DND-41 (cell line): ENCODE measurements at regions not wholly inside any gene's neighbourhood (a gene's known extent, or its start where the extent isn't known, plus 50 kb on each side); places are given as distances from the start of the nearest gene placed in this dataset.

Experiments used
- ATAC-seq: fragments of 200-7000 bp; cut with Tn5 transposase; 3 replicates; pipeline ENCODE4 v1.9.1; 2021; ENCODE audit warnings: low read depth; ENCODE audit not compliant: insufficient read depth
- DNase-seq: peaks from one replicate; pipeline ENCODE4 v3.0.0-alpha.2; 2020
- H2AFZ ChIP-seq: 2 replicates; pipeline ENCODE4 v1.6.0; 2012; ENCODE audit warnings: low read depth, low read length
- H3K27ac ChIP-seq: 2 replicates; pipeline ENCODE4 v1.5.1; 2012; ENCODE audit warnings: low read length, inconsistent platforms
- H3K27me3 ChIP-seq: fragments of 200-600 bp; sonication (generic); 2 replicates; pipeline ENCODE4 v1.6.0; 2012; ENCODE audit warnings: low read length, mild to moderate bottlenecking, inconsistent platforms; ENCODE audit not compliant: insufficient read depth, poor library complexity
- H3K36me3 ChIP-seq: 2 replicates; pipeline ENCODE4 v1.5.1; 2012; ENCODE audit warnings: low read length, inconsistent platforms; ENCODE audit not compliant: insufficient read depth
- H3K4me1 ChIP-seq: 2 replicates; pipeline ENCODE4 v1.5.1; 2012; ENCODE audit warnings: mild to moderate bottlenecking, low read length; ENCODE audit not compliant: insufficient read depth
- H3K4me2 ChIP-seq: 2 replicates; pipeline ENCODE4 v1.6.0; 2012; ENCODE audit warnings: mild to moderate bottlenecking, moderate library complexity, low read length, inconsistent platforms; ENCODE audit not compliant: insufficient read depth
- H3K4me3 ChIP-seq, 2 experiments: fragments of 200-600 bp in 1 of 2; shearing (Covaris generic) in 1 of 2; 2 replicates each; pipeline ENCODE4 v1.5.1; 2012 to 2016; ENCODE audit warnings: inconsistent platforms in 2 of 2, low read length in 2 of 2, mild to moderate bottlenecking in 2 of 2, low read depth in 1 of 2, moderate library complexity in 1 of 2
- H3K79me2 ChIP-seq: 2 replicates; pipeline ENCODE4 v1.6.0; 2012; ENCODE audit warnings: low read length, inconsistent platforms; ENCODE audit not compliant: insufficient read depth
- H3K9ac ChIP-seq: 2 replicates; pipeline ENCODE4 v1.6.0; 2012; ENCODE audit warnings: low read depth, mild to moderate bottlenecking, inconsistent platforms, low read length, moderate library complexity
- H3K9me3 ChIP-seq: 2 replicates; pipeline ENCODE4 v1.5.1; 2012; ENCODE audit warnings: low read length, moderate library complexity, mild to moderate bottlenecking, inconsistent platforms; ENCODE audit not compliant: insufficient read depth, severe bottlenecking
- H4K20me1 ChIP-seq: 2 replicates; pipeline ENCODE4 v1.6.0; 2012; ENCODE audit warnings: low read length; ENCODE audit not compliant: insufficient read depth
- EZH2 ChIP-seq: IDR thresholded peaks from 3 replicates; pipeline ENCODE4 v1.6.1; 2012; ENCODE audit warnings: borderline replicate concordance, low read depth, mild to moderate bottlenecking, moderate library complexity, low read length, inconsistent platforms; ENCODE audit not compliant: severe bottlenecking
- TF ChIP-seq, protein P1 (sequence below): IDR thresholded peaks from 2 replicates; pipeline ENCODE4 v1.5.1; 2012; ENCODE audit warnings: borderline replicate concordance, low read length, moderate library complexity, mild to moderate bottlenecking; ENCODE audit not compliant: poor library complexity, severe bottlenecking; ENCODE audit errors: extremely low read depth

DNA sequence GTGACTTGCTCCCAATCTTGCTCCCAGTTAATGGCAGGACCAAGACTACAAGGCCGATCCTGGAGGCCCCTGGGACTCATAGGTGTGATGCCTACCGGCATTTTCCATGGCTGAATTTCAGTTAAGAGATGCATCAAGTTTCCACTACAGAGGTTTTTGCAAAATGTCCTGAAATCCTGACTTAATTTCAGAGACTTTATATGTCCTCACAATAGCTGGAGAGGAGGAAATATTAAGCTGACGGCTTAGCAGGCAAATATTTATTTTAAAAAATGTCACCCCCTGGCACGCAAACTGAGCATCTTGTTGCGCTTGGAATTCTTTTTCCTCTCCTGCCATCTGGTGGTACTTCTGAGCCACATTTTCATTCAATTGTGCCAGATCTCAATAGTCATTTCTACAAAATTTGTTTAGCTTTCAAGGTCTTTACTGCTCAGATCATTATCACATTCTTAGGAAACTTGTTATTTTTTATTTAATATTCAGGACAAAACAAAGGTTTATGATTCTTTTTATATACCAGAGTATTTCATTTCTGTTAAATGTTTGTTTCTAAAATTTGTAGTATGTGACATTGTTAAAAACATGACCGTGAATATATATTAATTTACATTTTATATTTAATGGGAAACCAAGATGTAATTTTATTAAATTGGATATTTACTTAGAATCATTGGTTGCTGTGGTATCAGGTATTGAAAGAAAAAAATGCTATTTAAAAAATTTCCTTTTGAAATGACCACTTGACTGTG lies 189.2 kb upstream of the THRB start:
- H3K4me3 ChIP-seq, result no peak overlapping the region
- H3K27ac ChIP-seq, result no peak overlapping the region
- peaks cover under 1% of the 10 kb centered on the region; the same call in 1 of the 2 replicates for H3K4me1 ChIP-seq
- peaks cover 2% of the 10 kb centered on the region for H3K27me3 ChIP-seq
- H2AFZ ChIP-seq, result no peak overlapping the region
- H3K36me3 ChIP-seq, result no peaks in the 10 kb centered on the region
- no peak for TF ChIP-seq EZH2
- TF ChIP-seq, protein P1, sequence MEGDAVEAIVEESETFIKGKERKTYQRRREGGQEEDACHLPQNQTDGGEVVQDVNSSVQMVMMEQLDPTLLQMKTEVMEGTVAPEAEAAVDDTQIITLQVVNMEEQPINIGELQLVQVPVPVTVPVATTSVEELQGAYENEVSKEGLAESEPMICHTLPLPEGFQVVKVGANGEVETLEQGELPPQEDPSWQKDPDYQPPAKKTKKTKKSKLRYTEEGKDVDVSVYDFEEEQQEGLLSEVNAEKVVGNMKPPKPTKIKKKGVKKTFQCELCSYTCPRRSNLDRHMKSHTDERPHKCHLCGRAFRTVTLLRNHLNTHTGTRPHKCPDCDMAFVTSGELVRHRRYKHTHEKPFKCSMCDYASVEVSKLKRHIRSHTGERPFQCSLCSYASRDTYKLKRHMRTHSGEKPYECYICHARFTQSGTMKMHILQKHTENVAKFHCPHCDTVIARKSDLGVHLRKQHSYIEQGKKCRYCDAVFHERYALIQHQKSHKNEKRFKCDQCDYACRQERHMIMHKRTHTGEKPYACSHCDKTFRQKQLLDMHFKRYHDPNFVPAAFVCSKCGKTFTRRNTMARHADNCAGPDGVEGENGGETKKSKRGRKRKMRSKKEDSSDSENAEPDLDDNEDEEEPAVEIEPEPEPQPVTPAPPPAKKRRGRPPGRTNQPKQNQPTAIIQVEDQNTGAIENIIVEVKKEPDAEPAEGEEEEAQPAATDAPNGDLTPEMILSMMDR, result peak; percentile 57
- H4K20me1 ChIP-seq, result no peaks in the 10 kb centered on the region
- ATAC-seq (no peak), DNase-seq (no peak)
- no peaks in the 10 kb centered on the region for H3K79me2 ChIP-seq
- H3K9me3 ChIP-seq, result no peaks in the 10 kb centered on the region
- H3K4me2 ChIP-seq, result no peak overlapping the region
- no peak overlapping the region for H3K9ac ChIP-seq

DNA sequence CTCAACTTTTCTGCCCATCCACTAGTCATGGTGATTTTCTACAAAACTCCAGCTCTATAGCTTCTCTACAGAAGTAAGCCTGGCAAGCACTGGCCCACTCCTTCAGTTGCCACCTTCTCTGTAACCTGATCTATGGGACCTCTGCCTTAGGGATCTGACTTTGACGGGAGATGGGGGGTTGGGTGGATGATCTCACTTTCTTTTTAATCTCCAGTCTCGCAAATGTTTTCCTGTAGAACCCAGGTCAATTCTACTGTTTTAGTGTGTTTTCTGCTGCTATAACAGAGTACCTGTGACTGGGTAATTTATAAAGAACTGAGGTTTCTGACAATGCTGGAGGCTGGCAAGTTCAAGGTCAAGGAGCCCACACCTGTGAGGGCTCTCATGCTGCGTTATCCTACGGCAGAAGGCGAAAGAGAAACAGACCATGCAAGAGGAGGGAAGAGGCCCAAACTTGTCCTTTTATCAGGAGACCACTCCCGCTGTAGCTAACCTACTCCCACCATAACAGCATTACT lies 189.9 kb upstream of the THRB start:
- no peak overlapping the region for H2AFZ ChIP-seq
- H3K9ac ChIP-seq, result no peak overlapping the region
- H3K27me3 ChIP-seq, result no peaks in the 10 kb centered on the region
- DNase-seq (no peak), ATAC-seq (no peak)
- no peaks in the 10 kb centered on the region for H3K9me3 ChIP-seq
- H3K27ac ChIP-seq, result no peak overlapping the region
- no peaks in the 10 kb centered on the region for H3K79me2 ChIP-seq
- no peaks in the 10 kb centered on the region for H3K36me3 ChIP-seq
- TF ChIP-seq EZH2, result no peak
- TF ChIP-seq, protein P1, result no peak
- H4K20me1 ChIP-seq, result no peaks in the 10 kb centered on the region
- no peak overlapping the region for H3K4me3 ChIP-seq
- no peaks in the 10 kb centered on the region for H3K4me1 ChIP-seq
- no peak overlapping the region for H3K4me2 ChIP-seq

DNA sequence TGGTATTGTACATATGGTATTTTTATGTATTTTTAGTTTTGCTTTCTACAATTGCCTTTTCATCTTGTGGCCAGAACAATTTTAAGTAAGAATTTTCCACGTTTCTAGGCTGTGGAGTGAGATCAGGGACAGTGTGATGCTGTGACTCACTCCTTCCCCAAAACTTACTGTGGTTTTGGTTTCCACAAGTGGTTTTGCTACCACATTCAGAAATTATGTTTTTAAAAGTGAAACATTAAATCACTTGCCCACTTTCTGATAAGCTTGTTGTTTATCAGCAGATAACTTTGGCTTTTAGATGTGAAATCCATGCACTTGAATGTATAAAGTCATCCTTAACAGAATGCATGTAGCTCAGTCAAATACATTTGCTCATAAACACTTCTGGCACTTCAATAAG lies 192.2 kb upstream of the THRB start:
- H3K27ac ChIP-seq, result no peak overlapping the region
- peak; percentile 40; the same call in 1 of the 3 replicates for ATAC-seq

More for the DNA sequence above, 192.2 kb upstream of the THRB start:
- Histone ChIP-seq H3K36me3 (no peaks in the 10 kb centered on the region), H3K9me3 (no peaks in the 10 kb centered on the region), H3K79me2 (no peaks in the 10 kb centered on the region), H3K4me3 (no peak overlapping the region), H3K4me2 (no peak overlapping the region), H3K9ac (no peak overlapping the region), H3K4me1 (no peaks in the 10 kb centered on the region), H2AFZ (no peak overlapping the region), H3K27me3 (no peaks in the 10 kb centered on the region), H4K20me1 (no peaks in the 10 kb centered on the region)
- DNase-seq, result no peak
- no peak for TF ChIP-seq EZH2
- TF ChIP-seq, protein P1, result no peak
